ENCODE measurements at regions not wholly inside any gene's neighbourhood (a gene's known extent, or its start where the extent isn't known, plus 50 kb on each side); places are given as distances from the start of the nearest gene placed in this dataset.

- no peaks in the 10 kb centered on the region for H3K9me3 ChIP-seq (ENCODE audit: control insufficient read depth in 3 of 3, low read length in 3 of 3)
- no peak overlapping the region for H3K4me3 ChIP-seq (ENCODE audit: low read length in 3 of 3)
- no peak overlapping the region for H3K27ac ChIP-seq (ENCODE audit: low read depth, low read length)
- no peak overlapping the region for H3K9ac ChIP-seq (ENCODE audit: low read depth in 1 of 3, low read length in 3 of 3)
- H3K36me3 ChIP-seq (ENCODE audit: control insufficient read depth in 3 of 3, insufficient read depth in 3 of 3, low read length in 3 of 3): no peaks in the 10 kb centered on the region
- no peaks in the 10 kb centered on the region for H3K27me3 ChIP-seq (ENCODE audit: control insufficient read depth in 3 of 3, insufficient read depth in 3 of 3, low read length in 3 of 3)
- no peaks in the 10 kb centered on the region for H3K4me1 ChIP-seq (ENCODE audit: control insufficient read depth in 3 of 3, insufficient read depth in 3 of 3, low read length in 3 of 3)
Observed at GRCh38 chr5:155834271-155834975, 492.5 kb upstream of the SGCD start.

- H3K27ac ChIP-seq (ENCODE audit: low read depth, low read length): no peak overlapping the region
- H3K9me3 ChIP-seq (ENCODE audit: control insufficient read depth in 3 of 3, low read length in 3 of 3): no peaks in the 10 kb centered on the region
Observed at GRCh38 chr5:155836089-155836803, 490.7 kb upstream of the SGCD start.

GRCh38 chr5:155838394-155838793 lies 488.6 kb upstream of the SGCD start:
- Histone ChIP-seq H3K36me3 (ENCODE audit: control insufficient read depth in 3 of 3, insufficient read depth in 3 of 3, low read length in 3 of 3) (no peaks in the 10 kb centered on the region), H3K27ac (ENCODE audit: low read depth, low read length) (no peak overlapping the region), H3K27me3 (ENCODE audit: control insufficient read depth in 3 of 3, insufficient read depth in 3 of 3, low read length in 3 of 3) (no peaks in the 10 kb centered on the region), H3K9me3 (ENCODE audit: control insufficient read depth in 3 of 3, low read length in 3 of 3) (no peaks in the 10 kb centered on the region), H3K9ac (ENCODE audit: low read depth in 1 of 3, low read length in 3 of 3) (no peak overlapping the region), H3K4me3 (ENCODE audit: low read length in 3 of 3) (no peak overlapping the region), H3K4me1 (ENCODE audit: control insufficient read depth in 3 of 3, insufficient read depth in 3 of 3, low read length in 3 of 3) (no peaks in the 10 kb centered on the region)

More at GRCh38 chr5:155836089-155836803, 490.7 kb upstream of the SGCD start:
- Histone ChIP-seq H3K27me3 (ENCODE audit: control insufficient read depth in 3 of 3, insufficient read depth in 3 of 3, low read length in 3 of 3) (no peaks in the 10 kb centered on the region), H3K9ac (ENCODE audit: low read depth in 1 of 3, low read length in 3 of 3) (no peak overlapping the region), H3K4me3 (ENCODE audit: low read length in 3 of 3) (no peak overlapping the region), H3K36me3 (ENCODE audit: control insufficient read depth in 3 of 3, insufficient read depth in 3 of 3, low read length in 3 of 3) (no peaks in the 10 kb centered on the region), H3K4me1 (ENCODE audit: control insufficient read depth in 3 of 3, insufficient read depth in 3 of 3, low read length in 3 of 3) (no peaks in the 10 kb centered on the region)

GRCh38 chr5:155839251-155840037 lies 487.5 kb upstream of the SGCD start:
- Histone ChIP-seq H3K9me3 (ENCODE audit: control insufficient read depth in 3 of 3, low read length in 3 of 3) (no peaks in the 10 kb centered on the region), H3K4me1 (ENCODE audit: control insufficient read depth in 3 of 3, insufficient read depth in 3 of 3, low read length in 3 of 3) (no peaks in the 10 kb centered on the region), H3K36me3 (ENCODE audit: control insufficient read depth in 3 of 3, insufficient read depth in 3 of 3, low read length in 3 of 3) (no peaks in the 10 kb centered on the region), H3K4me3 (ENCODE audit: low read length in 3 of 3) (no peak overlapping the region), H3K9ac (ENCODE audit: low read depth in 1 of 3, low read length in 3 of 3) (no peak overlapping the region), H3K27me3 (ENCODE audit: control insufficient read depth in 3 of 3, insufficient read depth in 3 of 3, low read length in 3 of 3) (no peaks in the 10 kb centered on the region), H3K27ac (ENCODE audit: low read depth, low read length) (no peak overlapping the region)

GRCh38 chr5:155844542-155844941 lies 482.4 kb upstream of the SGCD start:
- Histone ChIP-seq H3K27ac (ENCODE audit: low read depth, low read length) (no peak overlapping the region), H3K27me3 (ENCODE audit: control insufficient read depth in 3 of 3, insufficient read depth in 3 of 3, low read length in 3 of 3) (no peaks in the 10 kb centered on the region), H3K9me3 (ENCODE audit: control insufficient read depth in 3 of 3, low read length in 3 of 3) (no peaks in the 10 kb centered on the region), H3K9ac (ENCODE audit: low read depth in 1 of 3, low read length in 3 of 3) (no peak overlapping the region), H3K4me3 (ENCODE audit: low read length in 3 of 3) (no peak overlapping the region), H3K4me1 (ENCODE audit: control insufficient read depth in 3 of 3, insufficient read depth in 3 of 3, low read length in 3 of 3) (no peaks in the 10 kb centered on the region), H3K36me3 (ENCODE audit: control insufficient read depth in 3 of 3, insufficient read depth in 3 of 3, low read length in 3 of 3) (no peaks in the 10 kb centered on the region)

GRCh38 chr5:155850370-155850769 lies 476.6 kb upstream of the SGCD start:
- no peak overlapping the region for H3K4me3 ChIP-seq (ENCODE audit: low read length in 3 of 3)
- H3K27me3 ChIP-seq (ENCODE audit: control insufficient read depth in 3 of 3, insufficient read depth in 3 of 3, low read length in 3 of 3): no peaks in the 10 kb centered on the region
- no peaks in the 10 kb centered on the region for H3K36me3 ChIP-seq (ENCODE audit: control insufficient read depth in 3 of 3, insufficient read depth in 3 of 3, low read length in 3 of 3)
- no peaks in the 10 kb centered on the region for H3K9me3 ChIP-seq (ENCODE audit: control insufficient read depth in 3 of 3, low read length in 3 of 3)
- H3K4me1 ChIP-seq (ENCODE audit: control insufficient read depth in 3 of 3, insufficient read depth in 3 of 3, low read length in 3 of 3): no peaks in the 10 kb centered on the region
- H3K27ac ChIP-seq (ENCODE audit: low read depth, low read length): no peak overlapping the region
- H3K9ac ChIP-seq (ENCODE audit: low read depth in 1 of 3, low read length in 3 of 3): no peak overlapping the region

GRCh38 chr5:155866971-155867370 lies 460.0 kb upstream of the SGCD start:
- Histone ChIP-seq H3K4me3 (ENCODE audit: low read length in 3 of 3) (no peak overlapping the region), H3K4me1 (ENCODE audit: control insufficient read depth in 3 of 3, insufficient read depth in 3 of 3, low read length in 3 of 3) (no peaks in the 10 kb centered on the region), H3K27ac (ENCODE audit: low read depth, low read length) (no peak overlapping the region), H3K9me3 (ENCODE audit: control insufficient read depth in 3 of 3, low read length in 3 of 3) (no peaks in the 10 kb centered on the region), H3K36me3 (ENCODE audit: control insufficient read depth in 3 of 3, insufficient read depth in 3 of 3, low read length in 3 of 3) (no peaks in the 10 kb centered on the region), H3K27me3 (ENCODE audit: control insufficient read depth in 3 of 3, insufficient read depth in 3 of 3, low read length in 3 of 3) (no peaks in the 10 kb centered on the region), H3K9ac (ENCODE audit: low read depth in 1 of 3, low read length in 3 of 3) (no peak overlapping the region)

GRCh38 chr5:155867522-155868088 lies 459.4 kb upstream of the SGCD start:
- no peak overlapping the region for H3K4me3 ChIP-seq (ENCODE audit: low read length in 3 of 3)
- no peaks in the 10 kb centered on the region for H3K9me3 ChIP-seq (ENCODE audit: control insufficient read depth in 3 of 3, low read length in 3 of 3)
- H3K27ac ChIP-seq (ENCODE audit: low read depth, low read length): no peak overlapping the region
- no peaks in the 10 kb centered on the region for H3K27me3 ChIP-seq (ENCODE audit: control insufficient read depth in 3 of 3, insufficient read depth in 3 of 3, low read length in 3 of 3)
- no peak overlapping the region for H3K9ac ChIP-seq (ENCODE audit: low read depth in 1 of 3, low read length in 3 of 3)
- H3K36me3 ChIP-seq (ENCODE audit: control insufficient read depth in 3 of 3, insufficient read depth in 3 of 3, low read length in 3 of 3): no peaks in the 10 kb centered on the region
- no peaks in the 10 kb centered on the region for H3K4me1 ChIP-seq (ENCODE audit: control insufficient read depth in 3 of 3, insufficient read depth in 3 of 3, low read length in 3 of 3)

GRCh38 chr5:155870636-155871035 lies 456.3 kb upstream of the SGCD start:
- no peak overlapping the region for H3K27ac ChIP-seq (ENCODE audit: low read depth, low read length)
- no peaks in the 10 kb centered on the region for H3K4me1 ChIP-seq (ENCODE audit: control insufficient read depth in 3 of 3, insufficient read depth in 3 of 3, low read length in 3 of 3)
- no peak overlapping the region for H3K9ac ChIP-seq (ENCODE audit: low read depth in 1 of 3, low read length in 3 of 3)
- H3K27me3 ChIP-seq (ENCODE audit: control insufficient read depth in 3 of 3, insufficient read depth in 3 of 3, low read length in 3 of 3): no peaks in the 10 kb centered on the region
- no peaks in the 10 kb centered on the region for H3K36me3 ChIP-seq (ENCODE audit: control insufficient read depth in 3 of 3, insufficient read depth in 3 of 3, low read length in 3 of 3)
- no peaks in the 10 kb centered on the region for H3K9me3 ChIP-seq (ENCODE audit: control insufficient read depth in 3 of 3, low read length in 3 of 3)
- no peak overlapping the region for H3K4me3 ChIP-seq (ENCODE audit: low read length in 3 of 3)

GRCh38 chr5:155871623-155872022 lies 455.3 kb upstream of the SGCD start:
- no peaks in the 10 kb centered on the region for H3K9me3 ChIP-seq (ENCODE audit: control insufficient read depth in 3 of 3, low read length in 3 of 3)
- no peak overlapping the region for H3K9ac ChIP-seq (ENCODE audit: low read depth in 1 of 3, low read length in 3 of 3)
- no peaks in the 10 kb centered on the region for H3K27me3 ChIP-seq (ENCODE audit: control insufficient read depth in 3 of 3, insufficient read depth in 3 of 3, low read length in 3 of 3)
- no peaks in the 10 kb centered on the region for H3K4me1 ChIP-seq (ENCODE audit: control insufficient read depth in 3 of 3, insufficient read depth in 3 of 3, low read length in 3 of 3)
- H3K4me3 ChIP-seq (ENCODE audit: low read length in 3 of 3): no peak overlapping the region
- no peaks in the 10 kb centered on the region for H3K36me3 ChIP-seq (ENCODE audit: control insufficient read depth in 3 of 3, insufficient read depth in 3 of 3, low read length in 3 of 3)
- H3K27ac ChIP-seq (ENCODE audit: low read depth, low read length): no peak overlapping the region

Measured in skeletal muscle tissue (tissue), 3 donors.